Upper lobe of left lung (tissue), 4 donors: ENCODE measurements at regions not wholly inside any gene's neighbourhood (a gene's known extent, or its start where the extent isn't known, plus 50 kb on each side); places are given as distances from the start of the nearest gene placed in this dataset.

Experiments
- POLR2A ChIP-seq, 4 donors: fragments of 450-650 bp; IDR thresholded peaks; one replicate each; pipeline ENCODE4 v1.5.1; 2016 to 2017; ENCODE audit warnings: antibody characterized with exemption in 4 of 4, mild to moderate bottlenecking in 2 of 4
- POLR2AphosphoS5 ChIP-seq, 2 donors: sonication (generic); formaldehyde crosslinking; IDR thresholded peaks; one replicate each; pipeline ENCODE4 v1.5.1; 2017; ENCODE audit warnings: antibody characterized with exemption in 2 of 2

DNA sequence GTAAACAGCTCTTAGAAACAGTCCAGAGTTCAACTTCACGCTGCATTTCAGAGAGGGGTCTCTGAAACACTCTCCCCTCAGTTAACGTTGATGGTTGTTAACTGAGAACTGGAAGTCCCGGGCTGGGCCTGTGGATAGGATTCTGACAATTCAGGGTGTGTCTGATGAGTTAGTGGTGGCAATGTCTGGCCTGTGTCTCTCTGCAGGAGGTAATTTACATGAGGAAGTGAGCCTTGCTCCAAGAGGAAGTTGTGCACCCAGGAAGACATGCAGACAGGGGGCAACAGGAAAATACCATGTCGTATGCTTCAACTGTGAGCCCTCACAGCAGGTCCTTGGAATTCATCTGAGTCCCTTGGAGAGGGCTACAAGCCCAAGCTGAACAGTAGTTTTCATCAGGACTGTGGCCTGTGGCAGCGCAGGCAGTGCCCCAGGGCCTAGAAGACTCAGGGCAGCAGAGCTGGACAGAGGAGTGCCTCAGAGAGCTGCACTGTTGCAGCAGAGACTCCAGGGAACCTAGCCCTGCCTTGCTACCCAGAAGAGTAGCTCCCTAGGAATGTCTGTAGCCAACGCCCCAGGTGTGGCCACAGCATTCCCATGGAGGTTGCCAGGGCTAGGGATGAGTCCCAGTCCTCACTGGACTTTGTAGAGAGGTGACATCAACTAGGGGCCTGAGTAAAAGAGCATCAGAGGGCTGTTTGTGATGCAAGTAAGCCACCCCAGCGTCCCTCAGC lies 104.6 kb upstream of the SELENOK start:
- TF ChIP-seq POLR2A (IDR thresholded peaks at IDR 0.05) (no peak), POLR2AphosphoS5 (IDR thresholded peaks at IDR 0.05) (no peak)
